ENCODE measurements at regions not wholly inside any gene's neighbourhood (a gene's known extent, or its start where the extent isn't known, plus 50 kb on each side); places are given as distances from the start of the nearest gene placed in this dataset.
A peak's percentile ranks its signal among the peaks of the same experiment; 100 is the strongest.

DNA sequence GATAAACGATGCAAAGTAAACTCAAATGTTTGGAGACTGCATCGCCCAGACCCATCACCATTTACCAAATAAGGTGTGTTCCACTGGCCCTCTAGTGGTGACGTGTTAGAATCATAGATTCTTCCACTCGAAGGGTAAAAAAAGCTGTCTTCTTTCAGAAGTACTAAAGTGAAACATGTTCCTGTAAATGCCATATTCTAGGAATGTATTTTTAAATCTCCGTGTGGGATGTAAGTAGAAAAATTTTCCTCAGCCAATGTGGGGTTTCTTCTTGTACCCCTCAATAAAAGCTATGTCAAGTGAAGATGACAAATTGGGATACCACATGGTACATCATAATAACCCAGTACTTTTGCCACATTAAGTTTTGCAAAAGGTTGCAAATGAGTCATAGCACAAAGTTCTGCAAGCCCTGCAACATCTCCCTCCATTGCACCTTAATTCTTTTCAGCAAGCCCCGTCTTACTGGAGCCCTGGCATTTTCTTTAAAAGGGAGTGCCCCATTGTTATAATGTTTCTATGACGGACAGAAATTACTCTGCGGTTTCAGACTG, 100.8 kb downstream of the CCER1 start:
- CTCF ChIA-PET: interaction anchor here (0.9 to 1.2 kb wide), 3 partner anchors 11 to 89 kb away, joined by 3 to 4 read pairs (median 3); no protein-coding TSS in a partner anchor
- Mint-ChIP-seq H3K27me3 (ENCODE audit: low read depth) (no peaks in the 10 kb centered on the region), H3K9me3 (ENCODE audit: insufficient read depth) (no peaks in the 10 kb centered on the region), H3K4me1 (ENCODE audit: low read depth) (no peaks in the 10 kb centered on the region), H3K36me3 (ENCODE audit: low read depth) (no peaks in the 10 kb centered on the region), H3K27ac (no peak overlapping the region), H3K4me3 (no peak overlapping the region)
- DNase-seq: peak; percentile 23
- no peak for ATAC-seq
- POLR2A ChIA-PET: no interaction called here

- CTCF ChIA-PET: no interaction called here
- Mint-ChIP-seq H3K4me3 (no peak overlapping the region), H3K36me3 (ENCODE audit: low read depth) (no peaks in the 10 kb centered on the region), H3K27ac (no peak overlapping the region), H3K9me3 (ENCODE audit: insufficient read depth) (no peaks in the 10 kb centered on the region), H3K27me3 (ENCODE audit: low read depth) (no peaks in the 10 kb centered on the region), H3K4me1 (ENCODE audit: low read depth) (no peaks in the 10 kb centered on the region)
- no peak for ATAC-seq
- no peak for DNase-seq
- POLR2A ChIA-PET: no interaction called here
Measured at GRCh38 chr12:90851800-90852718, 102.9 kb downstream of the CCER1 start.

DNA sequence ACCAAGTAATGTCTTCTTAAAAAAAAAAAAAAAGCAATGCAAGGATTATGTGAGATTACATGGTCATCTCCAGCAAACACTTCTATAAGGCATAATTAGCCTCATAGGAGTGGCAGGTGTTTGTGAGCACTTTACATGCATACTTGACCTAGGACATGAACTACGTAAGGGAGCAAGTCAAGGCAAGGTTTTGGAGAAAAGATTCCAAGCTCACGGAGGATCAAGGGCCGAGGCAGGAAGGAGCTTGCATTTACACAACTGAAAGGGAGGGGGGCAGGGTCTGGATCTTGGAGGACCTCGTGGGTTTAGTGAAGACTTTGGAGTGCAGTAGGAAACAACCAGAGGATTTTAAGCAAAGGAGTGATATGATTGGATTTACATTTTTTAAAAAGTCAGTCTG, 112.5 kb downstream of the CCER1 start:
- no peaks in the 10 kb centered on the region for H3K9me3 Mint-ChIP-seq (ENCODE audit: insufficient read depth)
- H3K27ac Mint-ChIP-seq: no peak overlapping the region
- DNase-seq: no peak
- POLR2A ChIA-PET: no interaction called here
- H3K36me3 Mint-ChIP-seq (ENCODE audit: low read depth): no peaks in the 10 kb centered on the region
- CTCF ChIA-PET: no interaction called here
- H3K27me3 Mint-ChIP-seq (ENCODE audit: low read depth): no peaks in the 10 kb centered on the region
- no peak overlapping the region for H3K4me3 Mint-ChIP-seq
- no peaks in the 10 kb centered on the region for H3K4me1 Mint-ChIP-seq (ENCODE audit: low read depth)
- ATAC-seq: no peak

DNA sequence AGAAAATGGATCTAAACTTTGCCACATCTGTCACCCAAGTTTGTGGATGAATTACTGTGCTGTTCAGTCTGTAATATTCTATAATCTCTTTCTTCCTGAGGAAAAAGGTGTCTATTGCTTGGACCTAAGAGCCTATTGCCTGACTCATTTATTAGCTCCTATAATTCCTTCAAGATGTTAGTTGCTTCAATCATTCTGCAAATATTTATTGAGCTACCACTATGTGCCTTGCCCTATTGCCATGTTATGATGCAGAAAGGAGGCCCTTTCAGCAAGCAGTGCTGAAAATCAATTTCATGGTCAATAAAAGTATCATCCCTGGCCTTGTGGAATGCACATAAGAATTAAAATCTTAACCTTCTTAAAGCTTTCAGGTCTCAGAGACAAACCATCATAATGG, 113.6 kb downstream of the CCER1 start:
- Mint-ChIP-seq H3K4me1 (ENCODE audit: low read depth) (no peaks in the 10 kb centered on the region), H3K27ac (no peak overlapping the region), H3K4me3 (no peak overlapping the region), H3K27me3 (ENCODE audit: low read depth) (no peaks in the 10 kb centered on the region), H3K36me3 (ENCODE audit: low read depth) (no peaks in the 10 kb centered on the region), H3K9me3 (ENCODE audit: insufficient read depth) (no peaks in the 10 kb centered on the region)
- ChIA-PET CTCF (no interaction called here), POLR2A (interaction anchor here (0.5 kb wide), 1 partner anchor 194 kb away, joined by 3 read pairs; no protein-coding TSS in a partner anchor)
- ATAC-seq: no peak
- DNase-seq: no peak

GRCh38 chr12:90839346-90839745, 115.6 kb downstream of the CCER1 start:
- H3K27me3 Mint-ChIP-seq (ENCODE audit: low read depth): no peaks in the 10 kb centered on the region
- no peaks in the 10 kb centered on the region for H3K9me3 Mint-ChIP-seq (ENCODE audit: insufficient read depth)
- H3K4me3 Mint-ChIP-seq: no peak overlapping the region
- CTCF ChIA-PET: no interaction called here
- no peak overlapping the region for H3K27ac Mint-ChIP-seq
- ATAC-seq (no peak), DNase-seq (no peak)
- H3K4me1 Mint-ChIP-seq (ENCODE audit: low read depth): no peaks in the 10 kb centered on the region
- POLR2A ChIA-PET: no interaction called here
- no peaks in the 10 kb centered on the region for H3K36me3 Mint-ChIP-seq (ENCODE audit: low read depth)

- Mint-ChIP-seq H3K27me3 (ENCODE audit: low read depth) (no peaks in the 10 kb centered on the region), H3K4me3 (no peak overlapping the region), H3K27ac (no peak overlapping the region), H3K9me3 (ENCODE audit: insufficient read depth) (no peaks in the 10 kb centered on the region), H3K36me3 (ENCODE audit: low read depth) (no peaks in the 10 kb centered on the region), H3K4me1 (ENCODE audit: low read depth) (no peaks in the 10 kb centered on the region)
- ChIA-PET CTCF (no interaction called here), POLR2A (no interaction called here)
- DNase-seq: no peak
- no peak for ATAC-seq
Measured at GRCh38 chr12:90836689-90837088, 118.3 kb downstream of the CCER1 start.

DNA sequence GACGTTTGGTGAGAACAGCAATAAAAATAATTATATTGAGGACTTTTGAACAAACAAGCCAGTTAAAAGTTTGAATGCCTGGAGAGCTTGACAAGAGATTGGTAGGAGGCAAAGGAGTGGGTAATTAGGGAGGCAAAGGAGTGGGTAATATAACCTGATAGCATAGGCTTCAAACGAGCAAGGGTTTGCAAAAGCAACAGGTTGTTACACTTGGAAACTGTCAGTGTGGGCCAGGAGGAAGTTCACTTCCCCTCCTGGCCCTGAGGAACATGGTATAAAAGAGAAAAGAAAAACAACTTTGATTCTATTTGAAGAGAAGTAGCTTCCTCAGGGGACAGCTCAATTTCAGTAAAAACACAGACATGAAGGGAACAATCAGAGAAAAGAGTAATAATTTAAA, 121.7 kb downstream of the CCER1 start:
- CTCF ChIA-PET: no interaction called here
- H3K36me3 Mint-ChIP-seq (ENCODE audit: low read depth): no peaks in the 10 kb centered on the region
- no peak for DNase-seq
- no peak overlapping the region for H3K27ac Mint-ChIP-seq
- no peak overlapping the region for H3K4me3 Mint-ChIP-seq
- POLR2A ChIA-PET: no interaction called here
- ATAC-seq: no peak
- no peaks in the 10 kb centered on the region for H3K4me1 Mint-ChIP-seq (ENCODE audit: low read depth)
- no peaks in the 10 kb centered on the region for H3K9me3 Mint-ChIP-seq (ENCODE audit: insufficient read depth)
- no peaks in the 10 kb centered on the region for H3K27me3 Mint-ChIP-seq (ENCODE audit: low read depth)

GRCh38 chr12:90832427-90832826, 122.5 kb downstream of the CCER1 start:
- POLR2A ChIA-PET: no interaction called here
- no peaks in the 10 kb centered on the region for H3K27me3 Mint-ChIP-seq (ENCODE audit: low read depth)
- DNase-seq (no peak), ATAC-seq (no peak)
- CTCF ChIA-PET: no interaction called here
- no peaks in the 10 kb centered on the region for H3K36me3 Mint-ChIP-seq (ENCODE audit: low read depth)
- no peak overlapping the region for H3K4me3 Mint-ChIP-seq
- no peaks in the 10 kb centered on the region for H3K4me1 Mint-ChIP-seq (ENCODE audit: low read depth)
- no peak overlapping the region for H3K27ac Mint-ChIP-seq
- H3K9me3 Mint-ChIP-seq (ENCODE audit: insufficient read depth): no peaks in the 10 kb centered on the region

DNA sequence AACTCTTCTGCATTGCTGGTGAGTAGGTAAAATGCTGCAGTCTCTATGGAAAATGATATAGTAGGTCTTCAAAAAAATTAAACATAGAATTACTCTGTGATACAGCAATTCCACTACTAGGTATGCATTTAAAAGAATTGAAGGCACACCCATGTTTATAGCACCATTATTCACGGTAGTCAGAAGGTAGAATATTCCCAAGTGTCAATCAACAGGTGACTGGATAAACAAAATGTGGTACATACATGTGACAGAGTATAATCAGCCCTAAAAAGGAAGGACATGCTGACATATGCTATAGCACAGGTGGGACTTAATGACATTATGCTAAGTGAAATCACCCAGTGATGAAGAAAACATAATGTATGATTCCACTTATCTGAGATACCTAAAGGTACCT, 123.3 kb downstream of the CCER1 start:
- Mint-ChIP-seq H3K36me3 (ENCODE audit: low read depth) (no peaks in the 10 kb centered on the region), H3K27ac (no peak overlapping the region), H3K4me1 (ENCODE audit: low read depth) (no peaks in the 10 kb centered on the region), H3K4me3 (no peak overlapping the region), H3K27me3 (ENCODE audit: low read depth) (no peaks in the 10 kb centered on the region), H3K9me3 (ENCODE audit: insufficient read depth) (no peaks in the 10 kb centered on the region)
- CTCF ChIA-PET: no interaction called here
- POLR2A ChIA-PET: no interaction called here
- ATAC-seq (no peak), DNase-seq (no peak)

GRCh38 chr12:90829044-90829443, 125.9 kb downstream of the CCER1 start:
- Mint-ChIP-seq H3K9me3 (ENCODE audit: insufficient read depth) (no peaks in the 10 kb centered on the region), H3K27me3 (ENCODE audit: low read depth) (no peaks in the 10 kb centered on the region), H3K27ac (no peak overlapping the region), H3K36me3 (ENCODE audit: low read depth) (no peaks in the 10 kb centered on the region), H3K4me3 (no peak overlapping the region), H3K4me1 (ENCODE audit: low read depth) (no peaks in the 10 kb centered on the region)
- CTCF ChIA-PET: no interaction called here
- no peak for ATAC-seq
- POLR2A ChIA-PET: no interaction called here
- no peak for DNase-seq

- no peaks in the 10 kb centered on the region for H3K27me3 Mint-ChIP-seq (ENCODE audit: low read depth)
- H3K36me3 Mint-ChIP-seq (ENCODE audit: low read depth): no peaks in the 10 kb centered on the region
- no peaks in the 10 kb centered on the region for H3K9me3 Mint-ChIP-seq (ENCODE audit: insufficient read depth)
- CTCF ChIA-PET: no interaction called here
- POLR2A ChIA-PET: no interaction called here
- DNase-seq (no peak), ATAC-seq (no peak)
- H3K4me1 Mint-ChIP-seq (ENCODE audit: low read depth): no peaks in the 10 kb centered on the region
- no peak overlapping the region for H3K27ac Mint-ChIP-seq
- no peak overlapping the region for H3K4me3 Mint-ChIP-seq
Measured at GRCh38 chr12:90828621-90829020, 126.4 kb downstream of the CCER1 start.

DNA sequence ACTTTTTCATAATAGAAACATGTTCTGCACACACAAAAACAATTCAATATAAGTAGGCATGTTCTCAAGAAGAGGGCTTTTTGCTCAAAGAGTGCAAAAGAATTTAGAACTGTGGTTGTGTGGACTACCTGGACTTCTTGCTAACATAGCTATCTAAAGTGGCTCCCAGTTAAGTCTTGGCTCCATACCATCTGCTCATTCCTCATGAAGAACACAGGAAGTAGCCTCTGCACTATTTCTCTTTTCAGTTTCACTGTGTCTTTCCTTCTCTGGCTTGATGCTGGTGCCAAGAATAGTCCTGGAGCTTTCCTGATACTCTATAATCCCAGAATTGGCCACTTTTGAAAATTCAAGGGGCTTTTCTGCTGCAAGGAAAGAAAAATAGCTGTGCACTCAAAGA, 127.4 kb downstream of the CCER1 start:
- Mint-ChIP-seq H3K36me3 (ENCODE audit: low read depth) (no peaks in the 10 kb centered on the region), H3K4me3 (no peak overlapping the region), H3K27me3 (ENCODE audit: low read depth) (no peaks in the 10 kb centered on the region), H3K27ac (no peak overlapping the region), H3K4me1 (ENCODE audit: low read depth) (no peaks in the 10 kb centered on the region), H3K9me3 (ENCODE audit: insufficient read depth) (no peaks in the 10 kb centered on the region)
- ChIA-PET POLR2A (no interaction called here), CTCF (no interaction called here)
- DNase-seq: no peak
- ATAC-seq: no peak

DNA sequence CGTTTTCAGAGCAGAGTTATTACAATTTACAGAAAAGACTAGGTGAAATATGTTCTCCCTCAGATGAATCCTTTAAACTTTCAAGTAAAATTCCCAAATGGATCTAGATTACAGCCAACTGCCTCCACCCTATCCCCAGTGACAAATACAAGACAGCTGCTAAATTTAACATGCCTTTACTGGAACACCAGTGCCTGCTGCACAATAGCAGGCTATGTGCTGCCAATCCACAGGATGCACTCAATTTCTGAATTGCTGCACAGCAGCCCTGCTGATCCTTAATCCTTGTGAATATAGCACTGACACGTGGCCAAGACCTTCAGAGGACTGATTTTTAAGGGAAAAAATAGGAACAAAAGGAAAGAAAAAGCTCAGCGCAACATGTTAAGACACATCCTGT, 128.9 kb downstream of the CCER1 start:
- H3K27me3 Mint-ChIP-seq (ENCODE audit: low read depth): no peaks in the 10 kb centered on the region
- ChIA-PET CTCF (no interaction called here), POLR2A (no interaction called here)
- no peak overlapping the region for H3K4me3 Mint-ChIP-seq
- no peaks in the 10 kb centered on the region for H3K9me3 Mint-ChIP-seq (ENCODE audit: insufficient read depth)
- no peak overlapping the region for H3K27ac Mint-ChIP-seq
- no peak for ATAC-seq
- no peaks in the 10 kb centered on the region for H3K36me3 Mint-ChIP-seq (ENCODE audit: low read depth)
- no peaks in the 10 kb centered on the region for H3K4me1 Mint-ChIP-seq (ENCODE audit: low read depth)
- DNase-seq: no peak
